CD8-positive, alpha-beta memory T cell (primary cell): ENCODE measurements at regions not wholly inside any gene's neighbourhood (a gene's known extent, or its start where the extent isn't known, plus 50 kb on each side); places are given as distances from the start of the nearest gene placed in this dataset.
"Not testable (repeated sequence)": the region's sequence is repeated elsewhere in the genome, so short reads cannot be mapped to it uniquely, and the experiment has no call there.

Experiments
- CTCF ChIA-PET: fragments of 350-600 bp; sonication (Branson Sonifier 250); formaldehyde crosslinking; loops from one replicate; lab custom pipeline; 2021; ENCODE audit warnings: antibody characterized with exemption; lab: Charles Lee
- POLR2A ChIA-PET: fragments of 350-600 bp; sonication (Branson Sonifier 250); formaldehyde crosslinking; loops from one replicate; lab custom pipeline; 2021; ENCODE audit warnings: antibody characterized with exemption; lab: Charles Lee
- DNase-seq, 5 donors: peaks; one replicate each; pipeline versions ENCODE4 v3.0.0 to v3.0.0-alpha.2; 2020 to 2022; ENCODE audit warnings: mixed read lengths in 1 of 5
- H3K27ac ChIP-seq: one replicate; pipeline ENCODE4 v1.7.0; 2013; ENCODE audit warnings: low read depth, mild to moderate bottlenecking, low read length, moderate library complexity
- H3K27me3 ChIP-seq: 2 replicates; pipeline ENCODE4 v1.7.0; 2013; ENCODE audit warnings: low read length, mild to moderate bottlenecking; ENCODE audit not compliant: insufficient read depth, poor library complexity, severe bottlenecking
- H3K36me3 ChIP-seq: 2 replicates; pipeline ENCODE4 v1.7.0; 2013; ENCODE audit warnings: mild to moderate bottlenecking, low read length, moderate library complexity; ENCODE audit not compliant: insufficient read depth
- H3K4me1 ChIP-seq: 2 replicates; pipeline ENCODE4 v1.7.0; 2013; ENCODE audit warnings: mild to moderate bottlenecking, low read length, moderate library complexity; ENCODE audit not compliant: insufficient read depth
- H3K4me3 ChIP-seq: 2 replicates; pipeline ENCODE4 v1.7.0; 2013; ENCODE audit warnings: mild to moderate bottlenecking, low read length
- H3K9me3 ChIP-seq: 2 replicates; pipeline ENCODE4 v1.7.0; 2013; ENCODE audit warnings: mild to moderate bottlenecking, low read length
- H3K27ac Mint-ChIP-seq, 8 donors: one replicate each; pipeline ENCODE4 v1.8.0; 2020 to 2021; ENCODE audit warnings: mixed read lengths in 8 of 8, mild to moderate bottlenecking in 6 of 8, inconsistent platforms in 3 of 8, moderate library complexity in 3 of 8
- H3K27me3 Mint-ChIP-seq, 2 donors: one replicate each; pipeline ENCODE4 v1.8.0; 2020 to 2021; ENCODE audit warnings: mixed read lengths in 2 of 2, mild to moderate bottlenecking in 1 of 2, moderate library complexity in 1 of 2
- H3K36me3 Mint-ChIP-seq, 3 donors: one replicate each; pipeline ENCODE4 v1.8.0; 2020 to 2021; ENCODE audit warnings: mixed read lengths in 3 of 3, inconsistent platforms in 1 of 3, mild to moderate bottlenecking in 1 of 3
- H3K4me1 Mint-ChIP-seq, 3 donors: one replicate each; pipeline ENCODE4 v1.8.0; 2020 to 2021; ENCODE audit warnings: mixed read lengths in 3 of 3, inconsistent platforms in 1 of 3, mild to moderate bottlenecking in 1 of 3
- H3K4me3 Mint-ChIP-seq, 7 donors: one replicate each; pipeline ENCODE4 v1.8.0; 2020 to 2021; ENCODE audit warnings: mixed read lengths in 7 of 7, mild to moderate bottlenecking in 6 of 7, moderate library complexity in 4 of 7, inconsistent platforms in 2 of 7
- H3K9me3 Mint-ChIP-seq, 5 donors: one replicate each; pipeline ENCODE4 v1.8.0; 2020 to 2022; ENCODE audit warnings: mixed read lengths in 5 of 5, mild to moderate bottlenecking in 3 of 5, moderate library complexity in 2 of 5, inconsistent platforms in 1 of 5

GRCh38 chr3:195989921-195990840 lies 81.8 kb upstream of the TNK2 start:
- H3K36me3 Mint-ChIP-seq, CTCF ChIA-PET, H3K36me3 ChIP-seq, H3K27me3 Mint-ChIP-seq, H3K9me3 Mint-ChIP-seq, H3K4me1 ChIP-seq, H3K9me3 ChIP-seq, H3K27me3 ChIP-seq, POLR2A ChIA-PET: not testable (repeated sequence)
- DNase-seq = peak; percentile 86 to 96 (median 93)
- H3K27ac ChIP-seq = peak overlapping the region; percentile 74
- peak overlapping the region; percentile 71 for H3K4me3 ChIP-seq
- H3K27ac Mint-ChIP-seq = peak overlapping the region; percentile 25 to 92 (median 88)
- peak overlapping the region; percentile 80 to 90 (median 88) for H3K4me3 Mint-ChIP-seq
- H3K4me1 Mint-ChIP-seq = peaks cover 12 to 14% (median 13%) of the 10 kb centered on the region in 3 donors

- H3K4me3 Mint-ChIP-seq = peak overlapping the region in 4 of 7 donors; percentile 27 to 68 (median 32)
These were observed 81.0 kb upstream of the TNK2 start for GRCh38 chr3:195989197-195989920.

GRCh38 chr3:195988764-195989163 lies 80.4 kb upstream of the TNK2 start:
- H3K36me3 Mint-ChIP-seq, H3K36me3 ChIP-seq, H3K4me1 ChIP-seq, H3K4me3 ChIP-seq, H3K27ac ChIP-seq, H3K9me3 ChIP-seq, H3K27ac Mint-ChIP-seq, H3K9me3 Mint-ChIP-seq, CTCF ChIA-PET, DNase-seq, H3K27me3 Mint-ChIP-seq, POLR2A ChIA-PET, H3K27me3 ChIP-seq: not testable (repeated sequence)
- Mint-ChIP-seq H3K4me1 (peaks cover 9 to 10% (median 10%) of the 10 kb centered on the region in 3 donors), H3K4me3 (peak overlapping the region in 4 of 7 donors; percentile 27 to 68 (median 42))

More at GRCh38 chr3:195989197-195989920, 81.0 kb upstream of the TNK2 start:
- H3K27ac ChIP-seq, H3K27ac Mint-ChIP-seq, H3K27me3 Mint-ChIP-seq, H3K9me3 ChIP-seq, H3K9me3 Mint-ChIP-seq, H3K4me1 ChIP-seq, CTCF ChIA-PET, POLR2A ChIA-PET, H3K27me3 ChIP-seq, H3K4me3 ChIP-seq, H3K36me3 Mint-ChIP-seq, H3K36me3 ChIP-seq: not testable (repeated sequence)
- DNase-seq = peak; percentile 15 to 56 (median 24)
- peaks cover 11 to 12% (median 12%) of the 10 kb centered on the region in 3 donors for H3K4me1 Mint-ChIP-seq

GRCh38 chr3:195987001-195987400 lies 78.7 kb upstream of the TNK2 start:
- H3K27ac Mint-ChIP-seq, H3K27me3 ChIP-seq, H3K4me3 ChIP-seq, H3K9me3 ChIP-seq, H3K9me3 Mint-ChIP-seq, H3K4me3 Mint-ChIP-seq, H3K27me3 Mint-ChIP-seq, H3K27ac ChIP-seq, H3K4me1 ChIP-seq, POLR2A ChIA-PET, H3K36me3 ChIP-seq, DNase-seq, CTCF ChIA-PET: not testable (repeated sequence)
- Mint-ChIP-seq H3K36me3 (peaks cover 0 to 17% (median 5%) of the 10 kb centered on the region in 3 donors), H3K4me1 (peaks cover 9 to 10% (median 10%) of the 10 kb centered on the region in 3 donors)

- H3K9me3 Mint-ChIP-seq, H3K27me3 Mint-ChIP-seq, H3K27me3 ChIP-seq, POLR2A ChIA-PET, H3K27ac ChIP-seq, DNase-seq, CTCF ChIA-PET, H3K4me1 ChIP-seq, H3K4me3 ChIP-seq, H3K27ac Mint-ChIP-seq, H3K9me3 ChIP-seq, H3K4me3 Mint-ChIP-seq, H3K36me3 ChIP-seq: not testable (repeated sequence)
- Mint-ChIP-seq H3K36me3 (peaks cover 0 to 20% (median 5%) of the 10 kb centered on the region in 3 donors), H3K4me1 (peaks cover 9 to 10% (median 10%) of the 10 kb centered on the region in 3 donors)
These were observed 78.2 kb upstream of the TNK2 start for GRCh38 chr3:195986576-195986975.

- H3K27ac ChIP-seq, POLR2A ChIA-PET, H3K27me3 Mint-ChIP-seq, H3K27me3 ChIP-seq, H3K9me3 ChIP-seq, H3K4me3 Mint-ChIP-seq, H3K4me3 ChIP-seq, H3K4me1 Mint-ChIP-seq, CTCF ChIA-PET, H3K36me3 ChIP-seq, H3K9me3 Mint-ChIP-seq, H3K4me1 ChIP-seq, DNase-seq, H3K27ac Mint-ChIP-seq: not testable (repeated sequence)
- peaks cover 0 to 23% (median 5%) of the 10 kb centered on the region in 3 donors for H3K36me3 Mint-ChIP-seq
These were observed 77.1 kb upstream of the TNK2 start for GRCh38 chr3:195985348-195985920.

GRCh38 chr3:195984392-195985030 lies 76.2 kb upstream of the TNK2 start:
- DNase-seq, CTCF ChIA-PET, H3K9me3 Mint-ChIP-seq, H3K36me3 ChIP-seq, H3K4me1 ChIP-seq, H3K4me3 ChIP-seq, H3K27ac ChIP-seq, H3K4me3 Mint-ChIP-seq, POLR2A ChIA-PET, H3K4me1 Mint-ChIP-seq, H3K9me3 ChIP-seq, H3K27me3 Mint-ChIP-seq, H3K27me3 ChIP-seq: not testable (repeated sequence)
- H3K36me3 Mint-ChIP-seq = peaks cover 0 to 27% (median 5%) of the 10 kb centered on the region in 3 donors
- H3K27ac Mint-ChIP-seq = peak overlapping the region in 1 of 8 donors; percentile 65
